ENCODE measurements at regions not wholly inside any gene's neighbourhood (a gene's known extent, or its start where the extent isn't known, plus 50 kb on each side); places are given as distances from the start of the nearest gene placed in this dataset.

GRCh38 chr3:110314512-110315114 is 757.0 kb upstream of the NECTIN3 start:
- H3K79me2 ChIP-seq (ENCODE audit: insufficient read depth, low read depth) = no peaks in the 10 kb centered on the region
- no peak overlapping the region for H2AFZ ChIP-seq (ENCODE audit: low read depth)
- no peaks in the 10 kb centered on the region for H3K27me3 ChIP-seq (ENCODE audit: insufficient read depth, low read depth)
- H4K20me1 ChIP-seq (ENCODE audit: insufficient read depth) = no peaks in the 10 kb centered on the region
- H3K4me2 ChIP-seq = no peak overlapping the region
- H3K9ac ChIP-seq = no peak overlapping the region
- H3K4me3 ChIP-seq (IDR thresholded peaks at IDR 0.05; ENCODE audit: insufficient read depth, low read depth, low read length) = no peak overlapping the region
- H3K27ac ChIP-seq = no peak overlapping the region
- H3K36me3 ChIP-seq (ENCODE audit: insufficient read depth) = no peaks in the 10 kb centered on the region
- H3K4me1 ChIP-seq (ENCODE audit: low read depth, poor library complexity, severe bottlenecking) = no peaks in the 10 kb centered on the region
- peak; percentile 80 for TF ChIP-seq CTCF (conservative IDR thresholded peaks at IDR 0.05; ENCODE audit: low read depth, low read length)

GRCh38 chr3:110318108-110318507 is 753.5 kb upstream of the NECTIN3 start:
- Histone ChIP-seq H3K27ac (no peak overlapping the region), H3K9ac (no peak overlapping the region), H3K27me3 (ENCODE audit: insufficient read depth, low read depth) (no peaks in the 10 kb centered on the region), H3K4me2 (no peak overlapping the region), H3K4me3 (IDR thresholded peaks at IDR 0.05; ENCODE audit: insufficient read depth, low read depth, low read length) (no peak overlapping the region), H3K79me2 (ENCODE audit: insufficient read depth, low read depth) (no peaks in the 10 kb centered on the region), H2AFZ (ENCODE audit: low read depth) (no peak overlapping the region), H4K20me1 (ENCODE audit: insufficient read depth) (no peaks in the 10 kb centered on the region), H3K4me1 (ENCODE audit: low read depth, poor library complexity, severe bottlenecking) (no peaks in the 10 kb centered on the region), H3K36me3 (ENCODE audit: insufficient read depth) (no peaks in the 10 kb centered on the region)
- TF ChIP-seq CTCF (conservative IDR thresholded peaks at IDR 0.05; ENCODE audit: low read depth, low read length) = no peak

- no peaks in the 10 kb centered on the region for H3K27me3 ChIP-seq (ENCODE audit: insufficient read depth, low read depth)
- H3K9ac ChIP-seq = no peak overlapping the region
- no peak overlapping the region for H3K4me3 ChIP-seq (IDR thresholded peaks at IDR 0.05; ENCODE audit: insufficient read depth, low read depth, low read length)
- no peaks in the 10 kb centered on the region for H3K4me1 ChIP-seq (ENCODE audit: low read depth, poor library complexity, severe bottlenecking)
- H3K27ac ChIP-seq = no peak overlapping the region
- TF ChIP-seq CTCF (conservative IDR thresholded peaks at IDR 0.05; ENCODE audit: low read depth, low read length) = no peak
- H3K4me2 ChIP-seq = no peak overlapping the region
- H2AFZ ChIP-seq (ENCODE audit: low read depth) = no peak overlapping the region
- H4K20me1 ChIP-seq (ENCODE audit: insufficient read depth) = no peaks in the 10 kb centered on the region
- H3K79me2 ChIP-seq (ENCODE audit: insufficient read depth, low read depth) = no peaks in the 10 kb centered on the region
- H3K36me3 ChIP-seq (ENCODE audit: insufficient read depth) = no peaks in the 10 kb centered on the region
Measured at GRCh38 chr3:110323349-110323748, 748.3 kb upstream of the NECTIN3 start.

GRCh38 chr3:110324171-110324705 is 747.4 kb upstream of the NECTIN3 start:
- no peaks in the 10 kb centered on the region for H3K4me1 ChIP-seq (ENCODE audit: low read depth, poor library complexity, severe bottlenecking)
- no peak for TF ChIP-seq CTCF (conservative IDR thresholded peaks at IDR 0.05; ENCODE audit: low read depth, low read length)
- no peaks in the 10 kb centered on the region for H3K27me3 ChIP-seq (ENCODE audit: insufficient read depth, low read depth)
- no peak overlapping the region for H3K9ac ChIP-seq
- H3K79me2 ChIP-seq (ENCODE audit: insufficient read depth, low read depth) = no peaks in the 10 kb centered on the region
- no peaks in the 10 kb centered on the region for H4K20me1 ChIP-seq (ENCODE audit: insufficient read depth)
- H2AFZ ChIP-seq (ENCODE audit: low read depth) = no peak overlapping the region
- H3K4me3 ChIP-seq (IDR thresholded peaks at IDR 0.05; ENCODE audit: insufficient read depth, low read depth, low read length) = no peak overlapping the region
- H3K4me2 ChIP-seq = no peak overlapping the region
- H3K27ac ChIP-seq = no peak overlapping the region
- no peaks in the 10 kb centered on the region for H3K36me3 ChIP-seq (ENCODE audit: insufficient read depth)
